ENCODE measurements at regions not wholly inside any gene's neighbourhood (a gene's known extent, or its start where the extent isn't known, plus 50 kb on each side); places are given as distances from the start of the nearest gene placed in this dataset.

- no peak for TF ChIP-seq CTCF (IDR thresholded peaks at IDR 0.05; ENCODE audit: low read depth, low read length, missing control alignments)
- no peak for DNase-seq (ENCODE audit: low read depth)
- in situ Hi-C loops (cut with HindIII; ENCODE audit: low sequenced_read_pairs) = no loop called here
Observed at GRCh38 chr6:14819840-14820420, 425.9 kb upstream of the JARID2 start.

GRCh38 chr6:14822012-14822553 is 423.8 kb upstream of the JARID2 start:
- in situ Hi-C loops (cut with HindIII; ENCODE audit: low sequenced_read_pairs) = no loop called here
- no peak for TF ChIP-seq CTCF (IDR thresholded peaks at IDR 0.05; ENCODE audit: low read depth, low read length, missing control alignments)
- DNase-seq (ENCODE audit: low read depth) = no peak
- H3K4me3 ChIP-seq (ENCODE audit: low read depth, low read length) = no peak overlapping the region

More at GRCh38 chr6:14819840-14820420, 425.9 kb upstream of the JARID2 start:
- no peak overlapping the region for H3K4me3 ChIP-seq (ENCODE audit: low read depth, low read length)

GRCh38 chr6:14822679-14823078 is 423.2 kb upstream of the JARID2 start:
- in situ Hi-C loops (cut with HindIII; ENCODE audit: low sequenced_read_pairs) = no loop called here
- no peak for DNase-seq (ENCODE audit: low read depth)
- TF ChIP-seq CTCF (IDR thresholded peaks at IDR 0.05; ENCODE audit: low read depth, low read length, missing control alignments) = no peak
- H3K4me3 ChIP-seq (ENCODE audit: low read depth, low read length) = no peak overlapping the region

- in situ Hi-C loops (cut with HindIII; ENCODE audit: low sequenced_read_pairs) = no loop called here
- no peak overlapping the region for H3K4me3 ChIP-seq (ENCODE audit: low read depth, low read length)
- DNase-seq (ENCODE audit: low read depth) = no peak
- no peak for TF ChIP-seq CTCF (IDR thresholded peaks at IDR 0.05; ENCODE audit: low read depth, low read length, missing control alignments)
Observed at GRCh38 chr6:14824060-14824459, 421.8 kb upstream of the JARID2 start.

GRCh38 chr6:14824484-14825275 is 421.2 kb upstream of the JARID2 start:
- TF ChIP-seq CTCF (IDR thresholded peaks at IDR 0.05; ENCODE audit: low read depth, low read length, missing control alignments) = no peak
- no peak for DNase-seq (ENCODE audit: low read depth)
- in situ Hi-C loops (cut with HindIII; ENCODE audit: low sequenced_read_pairs) = no loop called here
- no peak overlapping the region for H3K4me3 ChIP-seq (ENCODE audit: low read depth, low read length)

GRCh38 chr6:14826456-14826855 is 419.4 kb upstream of the JARID2 start:
- no peak overlapping the region for H3K4me3 ChIP-seq (ENCODE audit: low read depth, low read length)
- DNase-seq (ENCODE audit: low read depth) = no peak
- in situ Hi-C loops (cut with HindIII; ENCODE audit: low sequenced_read_pairs) = no loop called here
- no peak for TF ChIP-seq CTCF (IDR thresholded peaks at IDR 0.05; ENCODE audit: low read depth, low read length, missing control alignments)

Measured in astrocyte of the cerebellum (primary cell).